Fibroblast of peridontal ligament (primary cell): ENCODE measurements at regions not wholly inside any gene's neighbourhood (a gene's known extent, or its start where the extent isn't known, plus 50 kb on each side); places are given as distances from the start of the nearest gene placed in this dataset.
"Not testable (repeated sequence)": the region's sequence is repeated elsewhere in the genome, so short reads cannot be mapped to it uniquely, and the experiment has no call there.

Experiments used
- DNase-seq: peaks from one replicate; pipeline ENCODE4 v3.0.0-alpha.2; 2010; ENCODE audit errors: extremely low read depth

DNA sequence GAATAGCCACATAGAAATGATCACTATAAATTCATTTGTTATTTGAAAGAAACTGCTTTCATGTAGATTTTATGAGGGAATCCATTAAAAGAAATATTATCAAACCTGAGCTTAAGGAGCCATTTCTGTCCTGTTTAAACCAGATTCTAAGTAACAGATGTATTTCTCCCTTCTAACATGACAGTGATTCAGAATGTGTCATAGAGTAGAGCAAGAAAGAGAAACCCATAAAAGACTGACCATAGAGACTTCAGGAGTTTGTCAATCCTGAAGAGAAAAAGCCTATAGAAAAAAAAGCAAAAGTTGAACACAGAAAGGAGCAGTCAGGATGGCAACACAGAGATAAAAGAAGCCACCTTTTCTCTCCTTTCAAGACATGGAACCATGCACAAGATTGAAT is 390.6 kb downstream of the PRIM2 start:
- peak; percentile 50 for DNase-seq

DNA sequence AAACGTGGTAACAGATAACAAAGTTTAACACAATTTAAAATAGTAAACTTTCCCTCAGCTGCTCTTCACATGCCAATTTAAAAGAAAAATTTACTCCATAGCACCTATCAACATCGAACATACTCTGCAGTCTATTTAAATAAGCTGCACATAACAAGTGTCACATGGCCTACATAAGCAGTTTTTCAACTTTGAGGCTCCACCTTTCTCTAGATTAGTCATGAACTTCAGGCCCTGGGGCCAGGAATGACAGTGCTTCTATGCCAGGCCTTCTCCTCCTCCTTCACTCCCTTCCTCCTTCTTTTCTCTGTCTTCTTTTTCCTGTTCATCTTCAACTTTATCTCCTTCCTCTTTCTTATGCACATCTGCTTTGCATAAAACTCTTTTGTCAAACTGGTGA is 405.1 kb downstream of the PRIM2 start:
- peak; percentile 18 for DNase-seq

DNA sequence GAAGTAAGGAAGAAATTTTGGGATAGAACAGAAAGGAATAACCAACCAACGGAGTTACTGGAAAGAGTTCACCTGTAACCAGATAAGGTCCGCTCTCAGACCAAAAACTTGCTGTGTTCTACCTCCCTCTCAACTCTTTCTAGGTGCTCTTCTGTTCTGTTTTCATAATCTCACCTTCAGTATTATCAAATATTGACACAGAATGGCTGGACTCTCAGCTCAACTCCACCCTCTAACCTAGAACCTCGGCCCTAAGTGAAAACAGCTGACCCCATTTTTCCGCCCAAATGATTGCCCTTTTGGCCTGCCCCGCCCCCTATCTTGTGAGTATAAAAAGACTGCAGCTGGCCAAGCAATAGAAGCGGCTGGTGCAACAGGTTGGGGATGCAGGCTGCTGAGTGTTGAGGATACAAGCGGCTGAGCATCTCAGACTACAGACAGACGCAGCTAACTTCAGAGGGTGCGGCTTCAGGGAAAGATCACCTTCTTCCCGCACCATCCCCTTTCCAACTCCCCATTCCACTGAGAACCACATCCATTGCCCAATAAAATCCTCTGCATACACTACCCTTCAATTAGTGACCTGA is 406.5 kb downstream of the PRIM2 start:
- DNase-seq, result not testable (repeated sequence)

DNA sequence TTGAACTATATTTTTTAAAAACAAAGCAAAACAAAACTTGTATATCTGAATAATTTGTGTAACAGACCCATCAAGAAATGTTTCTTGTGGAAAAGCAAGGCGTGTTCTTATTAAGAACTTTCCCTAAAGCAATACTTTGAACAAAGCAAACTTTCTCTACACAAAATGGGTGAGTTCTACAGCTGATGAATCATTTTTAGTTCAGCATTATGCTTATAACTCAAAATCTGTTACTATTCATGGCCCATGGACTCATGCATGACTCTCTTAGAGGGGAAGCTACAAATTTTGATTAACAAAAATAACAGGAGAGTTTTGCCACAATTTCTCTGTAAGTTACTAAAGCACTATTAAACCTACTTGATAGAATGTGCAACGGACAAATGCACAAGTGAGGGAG is 412.0 kb downstream of the PRIM2 start:
- not testable (repeated sequence) for DNase-seq

DNA sequence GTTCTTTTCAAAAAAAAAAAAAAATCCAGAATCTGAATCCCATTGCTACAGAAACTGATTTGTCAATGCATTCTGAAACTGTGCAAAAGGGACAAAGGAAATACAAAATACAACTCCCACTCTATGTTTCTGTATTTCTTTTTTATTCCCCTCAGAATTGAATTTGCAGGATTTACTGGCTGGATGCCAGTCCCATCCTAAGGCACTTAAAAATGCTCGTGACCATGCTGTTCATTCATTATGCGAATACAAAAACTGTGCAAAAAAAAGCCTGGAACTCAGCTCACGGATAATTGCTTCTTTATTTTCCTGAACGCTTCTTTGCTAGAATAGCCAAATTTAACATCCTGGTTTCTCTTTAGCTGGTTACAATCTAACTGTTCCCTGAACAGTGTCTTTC is 413.3 kb downstream of the PRIM2 start:
- DNase-seq, result not testable (repeated sequence)

DNA sequence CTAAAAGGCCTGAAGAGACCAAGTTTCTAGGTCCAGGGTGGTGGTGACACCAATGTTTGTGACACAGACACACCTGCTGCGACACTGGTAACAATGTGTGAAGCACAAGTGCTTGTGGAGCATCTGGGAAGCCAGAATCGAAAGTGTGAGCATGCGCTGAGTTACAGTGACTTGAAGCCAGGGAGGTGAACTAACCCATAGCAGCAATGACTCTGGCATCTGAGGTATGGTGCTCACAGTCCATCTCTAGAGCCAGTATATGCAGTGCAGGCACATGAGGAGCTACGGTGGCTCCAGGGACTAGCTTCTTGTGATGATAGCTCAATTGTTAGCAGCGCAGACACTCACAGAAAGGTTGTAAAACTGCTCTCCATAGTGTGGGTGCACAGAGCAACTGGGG is 430.3 kb downstream of the PRIM2 start:
- not testable (repeated sequence) for DNase-seq

DNA sequence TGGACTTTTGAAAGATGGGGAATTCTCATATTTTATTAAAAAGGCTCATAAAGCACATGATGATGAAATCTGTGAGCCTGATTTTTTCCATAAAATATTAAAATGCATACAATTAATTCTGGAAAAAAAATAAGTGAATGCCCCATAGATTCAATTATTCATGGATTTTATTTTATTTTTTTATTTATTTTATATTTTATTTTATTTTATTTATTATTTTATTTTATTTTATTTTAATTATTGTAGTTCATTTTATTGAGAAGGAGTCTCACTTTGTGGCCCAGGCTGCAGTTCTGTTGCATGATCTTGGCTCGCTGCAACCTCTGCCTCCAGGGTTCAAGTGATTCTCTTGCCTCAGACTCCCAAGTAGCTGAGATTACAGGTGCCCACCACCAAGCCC is 442.4 kb downstream of the PRIM2 start:
- not testable (repeated sequence) for DNase-seq

DNA sequence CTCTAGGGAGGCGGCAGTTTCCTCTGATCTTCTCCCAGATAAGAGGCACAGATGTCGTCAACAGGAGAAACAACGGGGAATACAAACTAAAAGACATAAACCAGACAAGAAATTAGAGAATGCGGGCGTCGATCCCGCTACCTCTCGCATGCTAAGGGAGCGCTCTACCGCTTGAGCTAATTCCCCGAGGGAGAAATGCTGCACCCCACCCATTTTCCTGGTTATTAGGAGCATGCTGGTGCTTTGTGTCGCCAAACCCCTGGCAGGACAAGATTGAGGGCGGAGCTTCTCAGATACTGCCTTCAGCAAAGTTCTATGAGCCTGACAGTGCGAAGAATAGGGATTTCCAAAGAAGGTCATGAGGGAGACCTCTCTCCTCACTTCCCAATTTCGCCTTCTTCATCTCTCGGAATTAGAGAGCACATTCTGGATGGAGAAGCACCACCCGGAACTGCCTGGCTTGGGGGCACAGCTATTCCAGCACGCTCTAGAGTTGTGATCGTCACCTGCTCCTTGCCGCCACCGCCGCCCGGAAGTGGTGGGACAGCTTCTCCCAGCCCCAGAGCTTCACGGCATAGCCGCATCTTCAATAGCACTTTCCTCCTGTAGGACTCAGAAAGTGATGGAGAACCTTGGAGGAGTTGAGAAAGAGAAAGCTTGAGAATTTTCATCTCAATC is 475.4 kb downstream of the PRIM2 start:
- DNase-seq, result not testable (repeated sequence)

DNA sequence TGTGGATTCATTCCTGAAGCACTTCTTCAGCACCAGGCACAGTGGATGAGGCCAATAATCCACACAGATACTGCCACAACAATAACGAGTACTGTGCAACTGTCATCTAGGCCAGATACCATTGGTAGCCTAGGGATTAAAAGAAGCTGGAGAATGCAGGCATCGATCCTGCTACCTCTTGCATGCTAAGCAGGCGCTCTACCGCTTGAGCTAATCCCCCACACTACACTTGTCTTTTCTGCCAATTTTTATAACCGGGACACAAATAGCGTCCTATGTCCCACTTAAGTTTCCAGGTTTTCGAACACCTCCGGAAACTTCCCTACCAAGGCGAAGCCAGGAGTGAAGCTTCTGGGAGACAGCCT is 475.9 kb downstream of the PRIM2 start:
- not testable (repeated sequence) for DNase-seq

DNA sequence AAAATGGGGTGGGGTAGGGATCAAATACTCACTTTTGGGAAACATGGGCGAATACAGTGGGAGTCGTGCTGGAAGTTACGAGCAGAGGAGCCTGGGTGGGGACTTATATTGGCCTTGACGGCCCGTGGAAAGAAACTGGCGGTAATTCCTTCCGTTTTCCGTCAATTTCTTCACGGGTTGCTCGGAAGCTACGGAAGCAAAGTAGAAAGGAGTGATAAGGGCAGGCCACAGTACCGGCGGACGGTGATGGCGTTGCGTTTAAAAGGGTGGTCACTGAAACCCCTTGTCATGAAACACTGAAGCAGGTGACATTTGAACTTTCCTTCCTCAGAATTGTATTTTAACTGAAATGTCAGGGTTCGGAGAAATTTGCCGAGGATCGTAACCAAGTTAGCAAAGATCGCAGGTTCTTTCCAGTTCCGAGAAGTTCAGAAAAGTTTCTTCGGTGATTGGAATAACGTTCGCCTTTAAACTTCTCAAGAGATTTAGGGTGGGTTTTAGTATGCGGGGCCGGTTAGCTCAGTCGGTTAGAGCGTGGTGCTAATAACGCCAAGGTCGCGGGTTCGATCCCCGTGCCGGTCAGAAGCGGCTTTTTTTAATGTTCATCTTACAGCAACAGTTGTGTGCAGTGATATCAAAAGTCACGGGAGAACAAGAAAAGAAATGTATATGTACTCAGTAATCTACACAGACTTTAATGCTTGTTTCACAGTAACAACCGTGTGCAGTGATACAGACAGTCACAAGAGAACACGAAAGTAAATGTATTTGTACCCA is 482.5 kb downstream of the PRIM2 start:
- peak; percentile 55 for DNase-seq

DNA sequence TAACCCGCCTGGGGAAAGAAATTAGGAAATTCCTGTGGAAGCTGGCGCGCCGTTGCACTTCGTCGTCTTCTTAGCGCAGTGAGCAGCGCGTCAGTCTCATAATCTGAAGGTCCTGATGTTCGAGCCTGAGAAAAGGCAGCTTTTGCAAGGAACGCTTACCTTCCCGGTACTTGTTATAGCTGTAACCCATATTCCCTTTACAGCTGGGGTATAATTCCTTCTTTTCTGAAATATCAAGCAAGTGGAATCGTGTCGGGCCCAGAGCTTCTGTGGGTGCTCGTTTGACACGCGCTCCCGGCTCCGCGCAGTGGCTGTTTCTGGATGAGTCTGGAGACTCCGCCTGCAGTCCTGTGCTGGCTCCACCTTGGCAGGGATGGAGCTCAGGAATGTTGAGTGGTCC is 491.2 kb downstream of the PRIM2 start:
- DNase-seq, result peak; percentile 46

DNA sequence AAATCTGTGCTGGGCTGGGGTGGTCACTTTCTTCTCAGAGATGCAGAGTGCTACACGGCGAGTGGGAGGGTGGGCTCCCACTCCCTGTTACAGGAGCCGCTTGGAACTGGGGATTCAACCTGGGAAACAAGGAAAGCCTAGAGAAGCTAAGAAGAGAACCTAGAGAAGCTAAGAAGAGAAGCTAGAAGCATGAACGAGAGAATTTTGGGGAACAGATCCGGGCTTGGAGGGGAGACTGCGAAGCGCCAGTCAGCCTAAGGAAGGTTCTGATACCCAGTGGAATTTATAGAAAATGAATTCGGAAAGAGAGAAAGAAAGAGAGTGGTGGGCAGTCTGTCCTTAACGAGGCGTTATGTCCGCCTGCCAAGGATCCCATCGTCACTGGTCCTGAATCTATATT is 492.0 kb downstream of the PRIM2 start:
- DNase-seq, result not testable (repeated sequence)

DNA sequence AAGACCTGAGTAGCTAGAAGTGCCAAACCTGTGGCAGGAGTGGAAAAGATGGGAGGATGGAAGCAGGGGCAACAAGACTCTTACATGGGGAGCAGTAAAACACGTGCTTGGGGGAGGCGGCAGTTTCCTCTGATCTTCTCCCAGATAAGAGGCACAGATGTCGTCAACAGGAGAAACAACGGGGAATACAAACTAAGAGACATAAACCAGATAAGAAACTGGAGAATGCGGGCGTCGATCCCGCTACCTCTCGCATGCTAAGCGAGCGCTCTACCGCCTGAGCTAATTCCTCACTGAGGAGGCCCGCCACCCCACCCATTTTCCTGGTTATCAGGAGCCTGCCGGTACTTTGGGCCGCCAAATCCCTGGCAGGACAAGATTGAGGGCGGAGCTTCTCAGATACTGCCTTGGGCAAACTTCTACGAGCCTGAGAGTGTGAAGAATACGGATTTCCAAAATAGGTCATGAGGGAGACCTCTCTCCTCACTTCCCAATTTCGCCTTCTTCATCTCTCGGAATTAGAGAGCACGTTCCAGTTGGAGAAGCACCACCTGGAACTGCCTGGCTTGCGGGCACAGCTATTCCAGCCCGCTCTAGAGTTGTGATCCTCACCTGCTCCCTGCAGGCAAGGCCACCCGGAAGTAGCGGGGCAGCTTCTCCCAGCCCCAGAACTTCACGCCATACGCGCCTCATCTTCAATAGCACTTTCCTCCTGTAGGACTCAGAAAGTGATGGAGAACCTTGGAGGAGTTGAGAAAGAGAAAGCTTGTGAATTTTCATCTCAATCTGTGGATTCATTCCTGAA is 496.0 kb downstream of the PRIM2 start:
- DNase-seq, result not testable (repeated sequence)

DNA sequence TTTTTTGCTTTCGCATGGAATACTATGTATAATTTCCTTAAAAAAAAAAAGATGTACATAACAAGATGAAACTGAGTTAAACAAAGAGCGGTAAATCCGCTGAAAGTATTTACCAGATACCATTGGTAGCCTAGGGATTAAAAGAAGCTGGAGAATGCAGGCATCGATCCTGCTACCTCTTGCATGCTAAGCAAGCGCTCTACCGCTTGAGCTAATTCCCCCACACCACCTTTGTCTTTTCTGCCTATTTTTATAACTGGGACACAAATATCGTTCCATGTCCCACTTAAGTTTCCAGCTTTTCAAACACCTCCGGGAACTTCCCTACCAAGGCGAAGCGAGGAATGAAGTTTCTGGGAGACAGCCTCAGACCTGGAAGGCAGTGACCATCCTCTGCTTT is 498.4 kb downstream of the PRIM2 start:
- not testable (repeated sequence) for DNase-seq

DNA sequence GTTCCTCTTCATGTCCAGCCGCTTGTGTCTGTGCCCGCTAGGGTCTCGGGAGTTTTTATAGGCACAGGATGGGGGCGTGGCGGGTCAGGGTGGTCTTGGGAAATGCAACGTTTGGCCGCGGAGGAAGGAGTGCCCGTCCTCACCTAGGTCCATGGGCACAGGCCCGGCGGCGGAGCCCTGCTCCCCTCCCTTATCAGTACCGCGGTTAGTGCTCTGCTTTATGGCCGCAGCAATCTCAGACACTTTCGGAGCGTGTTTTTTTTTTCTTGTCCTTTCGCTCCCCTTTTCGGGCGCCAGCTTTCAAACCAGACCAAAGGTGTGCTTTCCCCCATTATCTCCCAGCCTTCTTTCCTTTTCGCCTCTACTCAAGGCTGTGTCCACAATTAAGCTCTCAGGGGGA is 503.9 kb downstream of the PRIM2 start:
- not testable (repeated sequence) for DNase-seq

DNA sequence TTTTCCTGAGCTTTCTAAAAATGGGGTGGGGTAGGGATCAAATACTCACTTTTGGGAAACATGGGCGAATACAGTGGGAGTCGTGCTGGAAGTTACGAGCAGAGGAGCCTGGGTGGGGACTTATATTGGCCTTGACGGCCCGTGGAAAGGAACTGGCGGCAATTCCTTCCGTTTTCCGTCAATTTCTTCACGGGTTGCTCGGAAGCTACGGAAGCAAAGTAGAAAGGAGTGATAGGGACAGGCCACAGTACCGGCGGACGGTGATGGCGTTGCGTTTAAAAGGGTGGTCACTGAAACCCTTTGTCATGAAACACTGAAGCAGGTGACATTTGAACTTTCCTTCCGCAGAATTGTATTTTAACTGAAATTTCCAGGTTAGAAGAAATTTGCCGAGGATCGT is 505.0 kb downstream of the PRIM2 start:
- not testable (repeated sequence) for DNase-seq

DNA sequence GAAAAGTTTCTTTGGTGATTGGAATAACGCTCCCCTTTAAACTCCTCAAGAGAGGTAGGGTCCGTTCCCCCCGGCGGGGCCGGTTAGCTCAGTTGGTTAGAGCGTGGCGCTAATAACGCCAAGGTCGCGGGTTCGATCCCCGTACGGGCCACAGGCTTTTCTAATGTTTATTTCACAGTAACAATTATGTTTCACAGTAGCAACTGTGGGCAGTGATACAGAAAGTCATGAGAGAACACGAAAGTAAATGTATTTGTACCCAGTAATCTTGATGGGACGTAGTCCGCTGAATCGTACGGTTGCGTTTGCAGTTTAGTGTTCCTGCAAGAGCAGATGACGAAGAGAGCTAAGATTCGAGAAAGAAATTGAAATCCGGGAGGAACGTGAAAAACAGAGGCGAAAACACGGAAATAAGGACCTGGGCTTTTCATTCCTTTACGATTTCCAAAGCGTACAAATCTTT is 505.5 kb downstream of the PRIM2 start:
- peak; percentile 4 for DNase-seq

DNA sequence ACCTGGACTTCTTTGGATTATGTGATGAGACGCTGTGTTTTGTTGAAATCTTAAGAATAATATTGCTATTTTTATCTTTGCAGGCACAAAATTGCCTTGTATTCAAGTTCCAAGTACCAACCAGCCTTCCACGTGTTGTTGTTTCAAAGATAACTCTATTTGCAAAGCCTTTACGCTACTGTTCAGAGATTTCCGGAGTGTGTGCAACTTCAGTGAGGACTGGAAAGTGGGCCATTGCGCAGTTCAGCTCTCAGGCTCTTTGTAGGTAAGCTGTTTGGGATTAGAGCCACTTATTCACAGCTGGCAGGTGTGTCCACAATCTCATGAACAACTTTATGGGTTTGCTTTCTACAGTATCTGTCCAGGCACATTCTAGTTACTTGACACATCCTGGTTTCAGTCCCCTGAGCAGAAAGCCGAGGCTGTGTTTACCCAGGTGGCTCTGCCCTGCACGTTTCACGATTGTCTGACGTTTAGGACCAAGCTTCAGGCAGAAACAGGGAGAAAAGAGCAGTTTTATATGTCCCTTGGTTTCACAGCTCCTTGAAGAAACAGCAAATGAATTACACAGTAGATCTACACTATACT is 520.3 kb downstream of the PRIM2 start:
- not testable (repeated sequence) for DNase-seq

DNA sequence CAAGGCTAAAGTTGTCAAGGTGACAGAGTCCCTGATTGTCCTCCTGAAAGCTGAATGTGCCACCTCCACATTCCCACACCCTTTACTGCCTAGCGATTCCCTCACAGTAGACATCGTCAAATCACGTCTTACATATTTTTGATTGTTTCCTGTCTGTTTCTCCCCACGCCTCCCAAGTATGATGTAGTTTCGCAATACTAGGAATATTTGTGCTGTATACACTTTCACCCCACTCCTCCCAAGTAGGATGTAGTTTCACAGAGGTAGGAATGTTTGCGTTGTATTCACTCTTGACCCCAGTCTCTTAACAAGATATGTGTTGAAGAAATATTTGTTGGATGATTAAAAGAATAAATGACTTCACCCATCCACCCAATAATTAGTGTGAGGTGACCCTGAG is 524.1 kb downstream of the PRIM2 start:
- not testable (repeated sequence) for DNase-seq

DNA sequence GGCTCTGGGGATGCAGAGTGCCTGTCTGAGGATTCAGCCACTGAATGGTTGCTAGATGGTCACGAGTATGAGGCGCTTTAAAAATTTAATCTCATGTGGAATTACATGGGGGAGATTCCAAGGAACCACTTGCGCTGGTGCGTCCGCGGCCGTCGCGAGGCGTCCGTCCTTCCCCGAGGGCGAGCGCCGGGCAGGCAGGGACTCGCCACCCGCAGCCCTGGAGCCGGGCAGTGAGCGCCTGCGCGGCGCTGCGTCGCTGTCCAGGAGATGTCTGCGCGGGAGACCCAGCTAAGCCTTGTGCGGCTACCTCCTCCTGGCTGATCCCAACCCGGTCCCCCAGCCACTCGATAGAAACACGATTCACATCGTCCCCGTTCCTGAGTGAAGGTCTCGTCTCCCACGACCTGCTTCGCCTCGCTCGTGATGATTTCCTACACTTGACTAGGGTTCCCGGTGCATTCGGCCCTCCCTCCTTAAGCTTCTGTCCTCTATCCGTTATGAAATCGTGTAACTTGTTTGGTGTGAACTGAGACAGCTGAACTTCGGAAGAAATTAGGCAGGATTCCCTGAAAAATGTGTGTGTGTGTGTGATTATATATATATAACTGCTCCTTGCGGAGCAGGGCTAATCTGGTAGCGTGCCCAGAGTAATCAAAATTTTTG is 536.4 kb downstream of the PRIM2 start:
- DNase-seq, result not testable (repeated sequence)
